WI38 (cell line): ENCODE measurements at regions not wholly inside any gene's neighbourhood (a gene's known extent, or its start where the extent isn't known, plus 50 kb on each side); places are given as distances from the start of the nearest gene placed in this dataset.

Source experiments
- H3K4me3 ChIP-seq: 2 replicates; pipeline ENCODE4 v1.5.1; 2011; ENCODE audit warnings: low read depth, mild to moderate bottlenecking, control low read depth, low read length
- TF ChIP-seq, protein P1 (sequence below): IDR thresholded peaks from 2 replicates; pipeline ENCODE4 v1.5.1; 2012; ENCODE audit warnings: low read depth, mild to moderate bottlenecking, control low read depth, low read length

DNA sequence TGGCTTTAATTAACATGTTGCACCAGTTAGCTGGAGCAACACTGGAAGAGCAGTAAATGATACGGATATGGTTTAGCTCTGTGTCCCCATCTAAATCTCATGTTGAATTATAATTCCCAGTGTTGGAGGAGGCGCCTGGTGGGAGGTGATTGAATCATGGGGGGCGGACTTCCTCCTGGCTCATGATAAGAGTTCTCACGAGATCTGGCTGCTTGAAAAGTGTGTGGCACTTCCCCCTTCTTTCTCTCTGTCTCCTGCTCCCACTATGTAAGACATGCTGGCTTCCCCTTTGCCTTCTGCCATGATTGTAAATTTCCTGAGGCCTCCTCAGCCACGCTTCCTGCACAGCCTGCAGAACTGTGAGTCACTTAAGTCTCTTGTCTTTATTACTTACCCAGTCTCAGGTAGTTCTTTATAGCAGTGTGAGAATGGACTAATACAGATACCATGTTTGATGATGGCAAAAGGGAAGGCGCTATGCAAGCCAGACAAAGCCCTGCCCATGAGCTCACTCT is 963.6 kb downstream of the SOCS6 start:
- no peak overlapping the region for H3K4me3 ChIP-seq
- TF ChIP-seq, protein P1, sequence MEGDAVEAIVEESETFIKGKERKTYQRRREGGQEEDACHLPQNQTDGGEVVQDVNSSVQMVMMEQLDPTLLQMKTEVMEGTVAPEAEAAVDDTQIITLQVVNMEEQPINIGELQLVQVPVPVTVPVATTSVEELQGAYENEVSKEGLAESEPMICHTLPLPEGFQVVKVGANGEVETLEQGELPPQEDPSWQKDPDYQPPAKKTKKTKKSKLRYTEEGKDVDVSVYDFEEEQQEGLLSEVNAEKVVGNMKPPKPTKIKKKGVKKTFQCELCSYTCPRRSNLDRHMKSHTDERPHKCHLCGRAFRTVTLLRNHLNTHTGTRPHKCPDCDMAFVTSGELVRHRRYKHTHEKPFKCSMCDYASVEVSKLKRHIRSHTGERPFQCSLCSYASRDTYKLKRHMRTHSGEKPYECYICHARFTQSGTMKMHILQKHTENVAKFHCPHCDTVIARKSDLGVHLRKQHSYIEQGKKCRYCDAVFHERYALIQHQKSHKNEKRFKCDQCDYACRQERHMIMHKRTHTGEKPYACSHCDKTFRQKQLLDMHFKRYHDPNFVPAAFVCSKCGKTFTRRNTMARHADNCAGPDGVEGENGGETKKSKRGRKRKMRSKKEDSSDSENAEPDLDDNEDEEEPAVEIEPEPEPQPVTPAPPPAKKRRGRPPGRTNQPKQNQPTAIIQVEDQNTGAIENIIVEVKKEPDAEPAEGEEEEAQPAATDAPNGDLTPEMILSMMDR: no peak

DNA sequence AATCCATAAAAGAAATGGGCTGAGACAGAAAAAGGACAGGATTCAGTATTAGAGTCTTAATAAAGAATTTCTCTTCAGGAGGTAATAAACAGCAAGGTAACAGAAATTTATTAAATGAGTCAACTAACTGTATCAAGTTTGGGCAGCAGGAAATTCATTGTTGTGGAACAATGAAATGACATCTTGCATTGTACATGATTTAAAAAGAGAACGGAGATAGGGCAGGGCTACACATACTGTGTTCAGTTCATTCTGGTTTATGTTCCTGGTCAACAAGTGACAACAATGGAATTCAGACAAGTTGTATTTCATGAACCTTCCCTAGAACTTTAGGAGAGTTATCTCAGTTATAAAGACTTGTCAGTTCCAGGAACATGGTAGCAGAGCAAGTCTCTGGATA is 961.3 kb downstream of the SOCS6 start:
- TF ChIP-seq, protein P1: no peak
- H3K4me3 ChIP-seq: no peak overlapping the region

DNA sequence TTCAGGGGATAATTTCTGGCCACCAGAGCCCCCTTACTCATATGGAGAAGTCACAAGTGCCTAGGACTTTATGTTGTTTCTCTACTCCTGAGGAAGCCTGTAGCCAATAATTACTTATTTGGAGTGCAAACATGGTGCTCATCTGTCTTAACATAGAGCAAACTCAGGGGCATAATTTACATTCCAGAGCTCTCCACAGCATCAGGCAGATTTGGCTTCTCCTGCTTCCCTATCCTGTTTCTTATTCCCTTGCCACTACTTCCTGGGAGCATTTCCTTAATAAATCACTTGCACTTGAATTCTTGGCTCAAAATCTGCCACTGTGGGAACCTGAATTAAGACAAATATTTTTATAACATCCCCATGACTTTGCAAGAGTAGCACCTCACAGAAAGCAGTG is 960.9 kb downstream of the SOCS6 start:
- TF ChIP-seq, protein P1: no peak
- H3K4me3 ChIP-seq: no peak overlapping the region

GRCh38 chr18:71242981-71243380 is 954.1 kb downstream of the SOCS6 start:
- TF ChIP-seq, protein P1: no peak

DNA sequence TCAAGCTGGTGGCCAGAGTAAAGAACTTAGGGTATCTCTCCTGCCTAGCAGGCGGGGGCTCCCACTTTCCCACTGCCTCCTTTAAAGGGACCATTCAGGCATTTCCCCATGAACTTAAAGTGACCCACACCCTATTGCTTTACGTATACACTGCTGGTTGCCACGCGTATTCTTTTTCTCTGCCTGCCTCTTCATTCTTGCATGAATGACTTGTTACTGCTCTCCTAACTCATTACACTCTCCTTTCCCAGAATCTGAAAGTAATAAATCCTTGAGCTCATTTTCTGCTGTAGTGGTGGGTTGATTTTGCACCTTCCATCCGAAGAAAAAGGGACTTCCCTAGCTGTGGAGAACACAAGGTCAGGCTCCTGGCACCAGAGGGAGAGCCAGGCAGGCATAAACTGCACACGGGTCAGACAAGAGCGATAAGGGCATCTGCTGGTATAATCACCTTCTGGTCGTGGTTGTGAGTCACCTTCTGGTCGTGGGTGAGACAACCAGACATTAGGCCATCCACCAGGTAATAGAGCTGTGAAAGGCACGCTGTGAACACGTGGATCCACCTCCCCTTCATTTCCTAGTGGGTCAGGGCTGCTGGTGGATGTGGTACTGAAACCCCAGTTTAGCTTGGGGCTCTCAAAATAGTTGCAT is 950.3 kb downstream of the SOCS6 start:
- H3K4me3 ChIP-seq: no peak overlapping the region
- TF ChIP-seq, protein P1: no peak

More at GRCh38 chr18:71242981-71243380, 954.1 kb downstream of the SOCS6 start:
- no peak overlapping the region for H3K4me3 ChIP-seq

GRCh38 chr18:71237641-71238040 is 948.8 kb downstream of the SOCS6 start:
- H3K4me3 ChIP-seq: no peak overlapping the region
- TF ChIP-seq, protein P1: no peak

DNA sequence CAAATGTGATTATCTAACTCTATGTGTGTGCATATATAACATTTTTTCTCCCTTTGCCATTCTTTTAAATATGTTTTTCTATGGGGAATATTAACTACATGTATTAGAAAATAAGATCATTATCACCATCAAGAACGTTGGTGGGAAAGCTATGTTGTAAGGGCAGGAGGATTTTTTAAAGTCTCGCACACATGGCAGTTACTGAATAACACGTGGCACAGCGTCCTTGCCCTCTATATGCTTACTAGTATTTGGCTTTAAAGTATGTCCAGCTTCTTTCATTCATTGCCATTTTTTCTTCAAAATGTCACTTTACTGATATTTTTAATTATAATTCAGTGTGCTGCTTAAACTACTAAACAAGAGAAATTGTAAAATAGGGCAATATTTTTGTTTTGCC is 944.3 kb downstream of the SOCS6 start:
- TF ChIP-seq, protein P1: no peak
- no peak overlapping the region for H3K4me3 ChIP-seq
